H1 (cell line): ENCODE measurements at regions not wholly inside any gene's neighbourhood (a gene's known extent, or its start where the extent isn't known, plus 50 kb on each side); places are given as distances from the start of the nearest gene placed in this dataset.

ENCODE experiments used
- CEBPB ChIP-seq: IDR thresholded peaks from 2 replicates; pipeline ENCODE4 v1.6.1; 2012; ENCODE audit warnings: low read depth, low read length
- CHD1 ChIP-seq: IDR thresholded peaks from 2 replicates; pipeline ENCODE4 v1.6.1; 2012; ENCODE audit warnings: low read depth, low read length, improper control_type of control experiment
- EP300 ChIP-seq, 2 experiments: IDR thresholded peaks; 1 replicate in 1 of 2; 2 replicates in 1 of 2; pipeline ENCODE4 v1.6.1; 2011 to 2012; ENCODE audit warnings: low read depth in 2 of 2, low read length in 2 of 2, mild to moderate bottlenecking in 2 of 2, borderline replicate concordance in 1 of 2, inconsistent platforms in 1 of 2, moderate library complexity in 1 of 2
- NANOG ChIP-seq: IDR thresholded peaks from 2 replicates; pipeline ENCODE4 v1.6.1; 2011; ENCODE audit warnings: low read length, low read depth, mild to moderate bottlenecking, inconsistent platforms; ENCODE audit not compliant: insufficient read depth, poor library complexity, severe bottlenecking

DNA sequence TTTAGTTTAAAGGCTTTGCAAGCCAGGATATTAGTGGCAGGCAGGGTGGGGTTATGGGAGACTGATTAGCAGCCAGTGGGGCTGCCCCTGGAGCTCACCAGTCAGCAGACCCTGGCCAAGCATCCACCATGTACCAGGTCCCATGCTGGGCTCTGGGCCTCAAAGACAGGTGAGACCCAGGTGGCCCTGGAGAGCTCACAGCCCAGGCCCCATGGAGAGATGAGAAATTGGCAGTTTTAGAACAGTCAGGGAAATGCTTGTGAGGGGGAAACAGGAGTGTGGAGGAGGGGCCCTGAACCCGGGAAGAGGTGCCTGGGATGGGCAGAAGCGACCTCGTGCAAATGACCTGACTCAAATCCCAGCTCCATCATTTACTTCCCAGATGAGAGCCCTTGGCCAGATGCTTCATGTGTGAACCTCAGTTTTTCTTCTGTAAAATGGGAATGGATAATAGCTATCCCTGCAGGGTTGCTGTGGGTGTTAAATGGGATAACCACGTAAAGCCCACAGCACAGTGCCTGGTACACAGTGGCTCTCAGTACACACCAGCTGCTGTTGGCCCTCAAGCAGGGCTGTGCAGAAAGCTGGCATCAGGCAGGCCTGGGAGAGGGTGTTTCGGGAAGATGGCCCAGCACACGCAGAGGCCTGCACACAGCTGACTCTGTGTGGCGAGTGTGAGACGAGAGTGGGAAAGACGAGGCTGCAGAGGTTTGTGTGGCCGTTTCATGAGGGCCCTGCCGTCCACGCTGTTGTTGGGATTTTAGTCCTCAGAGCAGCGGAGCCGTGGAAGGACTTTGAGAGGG is 518.5 kb downstream of the PTPRU start (continued):
- TF ChIP-seq CHD1 (no peak), NANOG (no peak), CEBPB (no peak), EP300 (IDR thresholded peaks at IDR 0.05; ENCODE audit: borderline replicate concordance in 1 of 2, low read depth in 2 of 2, low read length in 2 of 2) (no peak)
